A549 (cell line): ENCODE measurements at regions not wholly inside any gene's neighbourhood (a gene's known extent, or its start where the extent isn't known, plus 50 kb on each side); places are given as distances from the start of the nearest gene placed in this dataset.

Experiments
- ATAC-seq, 2 experiments: fragments of 200-7000 bp in 1 of 2; fragments of >200 bp in 1 of 2; cut with Nextera tagmentation in 1 of 2; cut with Tn5 transposase in 1 of 2; 3 replicates each; pipeline versions ENCODE4 v1.8.0 to v1.9.1; 2018 to 2020; ENCODE audit warnings: mild to moderate bottlenecking in 1 of 2, moderate library complexity in 1 of 2
- CTCF ChIA-PET: fragments of 300-600 bp; sonication (Branson Sonifier 250); formaldehyde crosslinking; extraction: SDS; loops from one replicate; lab custom pipeline; 2021; ENCODE audit warnings: antibody characterized with exemption, inconsistent platforms; lab: Yijun Ruan, JAX
- POLR2A ChIA-PET: fragments of 350-600 bp; formaldehyde crosslinking; extraction: SDS; loops from one replicate; lab custom pipeline; 2021; ENCODE audit warnings: antibody characterized with exemption, inconsistent platforms; lab: Yijun Ruan, JAX
- DNase-seq, 2 experiments: peaks; one replicate each; pipeline versions ENCODE4 v3.0.0 to v3.0.0-alpha.2; 2011 to 2016; ENCODE audit warnings: low read depth in 1 of 2, low spot score in 1 of 2
- FAIRE-seq: peaks from 2 replicates; lab custom pipeline; 2011; peaks lifted over from hg19 to GRCh38; lab: Jason Lieb, UNC
- H3K27ac ChIP-seq, 2 experiments: fragments of >200 bp; sonication (Bioruptor Twin); formaldehyde crosslinking; 3 replicates each; pipeline ENCODE4 v1.5.1; 2016 to 2017
- H3K4me1 ChIP-seq: fragments of >200 bp; sonication (Bioruptor Twin); formaldehyde crosslinking; 3 replicates; pipeline ENCODE4 v1.6.1; 2016
- H3K4me2 ChIP-seq: fragments of >200 bp; sonication (Bioruptor Twin); formaldehyde crosslinking; 3 replicates; pipeline ENCODE4 v1.6.1; 2016
- H3K4me3 ChIP-seq: fragments of >200 bp; sonication (Bioruptor Twin); formaldehyde crosslinking; 3 replicates; pipeline ENCODE4 v1.5.1; 2016
- H3K9me3 ChIP-seq: fragments of >200 bp; sonication (Bioruptor Twin); formaldehyde crosslinking; 3 replicates; pipeline ENCODE4 v1.6.1; 2016
- ATOH8 ChIP-seq: fragments of 250-450 bp; sonication (Bioruptor Pico); IDR thresholded peaks from 2 replicates; pipeline ENCODE4 v1.5.0; 2020; ENCODE audit warnings: low read depth, mild to moderate bottlenecking, moderate library complexity
- CHD2 ChIP-seq: fragments of 150-350 bp; IDR thresholded peaks from 2 replicates; pipeline ENCODE4 v1.6.1; 2014; ENCODE audit warnings: low read length; ENCODE audit not compliant: partially characterized antibody
- CHD4 ChIP-seq: fragments of 200-600 bp; sonication (generic); IDR thresholded peaks from 2 replicates; pipeline ENCODE4 v1.6.1; 2016; ENCODE audit warnings: antibody characterized with exemption, mild to moderate bottlenecking, borderline replicate concordance
- CTCF ChIP-seq: fragments of >200 bp; sonication (Bioruptor Twin); formaldehyde crosslinking; IDR thresholded peaks from 3 replicates; pipeline ENCODE4 v1.5.1; 2016
- E2F6 ChIP-seq: IDR thresholded peaks from 2 replicates; pipeline ENCODE4 v1.6.1; 2012; ENCODE audit warnings: low read depth, borderline replicate concordance
- EHF ChIP-seq: fragments of 250-450 bp; sonication (Bioruptor Pico); IDR thresholded peaks from 2 replicates; pipeline ENCODE4 v1.5.0; 2020; ENCODE audit warnings: mild to moderate bottlenecking
- ELK1 ChIP-seq: fragments of 150-350 bp; IDR thresholded peaks from 2 replicates; pipeline ENCODE4 v1.6.1; 2014; ENCODE audit warnings: low read depth, mild to moderate bottlenecking, low read length
- ESRRA ChIP-seq: fragments of 150-350 bp; IDR thresholded peaks from 2 replicates; pipeline ENCODE4 v1.6.1; 2014; ENCODE audit warnings: mild to moderate bottlenecking, low read length, borderline replicate concordance
- FOSL2 ChIP-seq, 2 experiments: fragments of 450-650 bp in 1 of 2; fragments of >200 bp in 1 of 2; sonication (Bioruptor Twin) in 1 of 2; formaldehyde crosslinking; IDR thresholded peaks; 2 replicates each; pipeline versions ENCODE4 v1.5.0 to v1.6.1; 2016 to 2020; ENCODE audit warnings: mild to moderate bottlenecking in 1 of 2, moderate library complexity in 1 of 2
- FOXS1 ChIP-seq: fragments of 250-450 bp; sonication (Bioruptor Pico); IDR thresholded peaks from 2 replicates; pipeline ENCODE4 v1.5.0; 2020; ENCODE audit warnings: mild to moderate bottlenecking, moderate library complexity
- HDAC2 ChIP-seq: fragments of 200-600 bp; sonication (generic); IDR thresholded peaks from 2 replicates; pipeline ENCODE4 v1.6.1; 2016
- HES2 ChIP-seq: fragments of >200 bp; sonication (Bioruptor Twin); formaldehyde crosslinking; IDR thresholded peaks from 2 replicates; pipeline ENCODE4 v1.6.1; 2016
- HOXB5 ChIP-seq: fragments of 250-450 bp; sonication (Bioruptor Pico); IDR thresholded peaks from 2 replicates; pipeline ENCODE4 v1.5.0; 2020; ENCODE audit warnings: mild to moderate bottlenecking, moderate library complexity
- JUNB ChIP-seq: fragments of >200 bp; sonication (Bioruptor Twin); formaldehyde crosslinking; IDR thresholded peaks from 2 replicates; pipeline ENCODE4 v1.6.1; 2016
- KDM5A ChIP-seq: fragments of 200-600 bp; sonication (generic); IDR thresholded peaks from 2 replicates; pipeline ENCODE4 v1.6.1; 2016; ENCODE audit warnings: antibody characterized with exemption, mild to moderate bottlenecking
- MAFK ChIP-seq: fragments of 450-650 bp; IDR thresholded peaks from 2 replicates; pipeline ENCODE4 v1.6.1; 2014; ENCODE audit not compliant: partially characterized antibody
- MAZ ChIP-seq: fragments of 150-350 bp; IDR thresholded peaks from 2 replicates; pipeline ENCODE4 v1.6.1; 2014; ENCODE audit warnings: antibody characterized with exemption, low read depth, low read length, borderline replicate concordance
- POLR2AphosphoS2 ChIP-seq: conservative IDR thresholded peaks from 2 replicates; pipeline ENCODE4 v1.6.1; 2012; ENCODE audit warnings: low read length, improper control_type of control experiment, inconsistent platforms
- RAD21 ChIP-seq, 2 experiments: fragments of >200 bp in 1 of 2; sonication (Bioruptor Twin) in 1 of 2; formaldehyde crosslinking in 1 of 2; IDR thresholded peaks in 1 of 2; conservative IDR thresholded peaks in 1 of 2; 2 replicates in 1 of 2; 3 replicates in 1 of 2; pipeline ENCODE4 v1.6.1; 2012 to 2018; ENCODE audit warnings: inconsistent platforms in 1 of 2
- RARB ChIP-seq: fragments of 250-450 bp; sonication (Bioruptor Pico); IDR thresholded peaks from 2 replicates; pipeline ENCODE4 v1.8.0; 2021; ENCODE audit warnings: mild to moderate bottlenecking, moderate library complexity
- REST ChIP-seq: fragments of 200-600 bp; sonication (generic); IDR thresholded peaks from 2 replicates; pipeline ENCODE4 v1.6.1; 2016; ENCODE audit warnings: antibody characterized with exemption, mild to moderate bottlenecking, moderate library complexity
- RFX5 ChIP-seq: fragments of 450-650 bp; IDR thresholded peaks from 2 replicates; pipeline ENCODE4 v1.7.1; 2014; ENCODE audit warnings: antibody characterized with exemption, mild to moderate bottlenecking, moderate library complexity
- SMC3 ChIP-seq: fragments of >200 bp; sonication (Bioruptor Twin); formaldehyde crosslinking; IDR thresholded peaks from 3 replicates; pipeline ENCODE4 v1.6.1; 2018; ENCODE audit warnings: inconsistent platforms
- USF2 ChIP-seq: fragments of 450-650 bp; IDR thresholded peaks from 2 replicates; pipeline ENCODE4 v1.6.1; 2014; ENCODE audit warnings: antibody characterized with exemption
- ZC3H11A ChIP-seq: fragments of 450-650 bp; IDR thresholded peaks from 2 replicates; pipeline ENCODE4 v1.6.1; 2014; ENCODE audit warnings: antibody characterized with exemption, mild to moderate bottlenecking
- ZFP36 ChIP-seq: fragments of 450-650 bp; IDR thresholded peaks from 2 replicates; pipeline ENCODE4 v1.6.1; 2014; ENCODE audit warnings: borderline replicate concordance; ENCODE audit not compliant: partially characterized antibody
- ZSCAN20 ChIP-seq: fragments of 250-450 bp; sonication (Bioruptor Pico); IDR thresholded peaks from 2 replicates; pipeline ENCODE4 v1.8.0; 2022; ENCODE audit warnings: mild to moderate bottlenecking, moderate library complexity
- WGBS: methylation state at CpG from one replicate; pipeline ENCODE4 v1.1.6; 2017; ENCODE audit errors: missing lambda C conversion rate; 5-methylcytosine and 5-hydroxymethylcytosine counted together

- ChIA-PET POLR2A (no interaction called here), CTCF (no interaction called here)
- FAIRE-seq = no peak
- no peak for ATAC-seq
- no peak overlapping the region for H3K4me3 ChIP-seq
- WGBS = 26% methylated on average over 3 of the region's 3 CpGs
- H3K9me3 ChIP-seq = no peaks in the 10 kb centered on the region
- no peak for DNase-seq
- no peaks in the 10 kb centered on the region for H3K4me1 ChIP-seq
- no peak overlapping the region for H3K27ac ChIP-seq
- H3K4me2 ChIP-seq = no peak overlapping the region
- no peak for TF ChIP-seq ZSCAN20 (CRISPR knock-in tag)
- no peak for TF ChIP-seq RARB (CRISPR knock-in tag)
- no peak for TF ChIP-seq ELK1
- TF ChIP-seq MAFK = no peak
- no peak for TF ChIP-seq POLR2AphosphoS2
- no peak for TF ChIP-seq E2F6
- no peak for TF ChIP-seq ESRRA
- TF ChIP-seq ZC3H11A = no peak
- TF ChIP-seq KDM5A = no peak
- TF ChIP-seq FOSL2 (IDR thresholded peaks at IDR 0.05) = no peak
- no peak for TF ChIP-seq FOSL2 (CRISPR knock-in tag; IDR thresholded peaks at IDR 0.05)
- TF ChIP-seq SMC3 = no peak
- no peak for TF ChIP-seq RAD21 (conservative IDR thresholded peaks at IDR 0.05 in 1 of 2, IDR thresholded peaks at IDR 0.05 in 1 of 2)
Observed at GRCh38 chr13:74629985-74630384, 495.8 kb upstream of the KLF12 start.

GRCh38 chr13:74625541-74625940 lies 491.3 kb upstream of the KLF12 start:
- FAIRE-seq (no peak), ATAC-seq (no peak)
- no peak for TF ChIP-seq JUNB
- TF ChIP-seq RFX5 = no peak
- no peak for TF ChIP-seq ATOH8 (CRISPR knock-in tag)
- TF ChIP-seq CHD4 = no peak
- no peak for TF ChIP-seq MAZ
- no peak for TF ChIP-seq EHF (CRISPR knock-in tag)
- no peak for TF ChIP-seq CHD2
- no peak for TF ChIP-seq FOXS1 (CRISPR knock-in tag)
- TF ChIP-seq FOSL2 (IDR thresholded peaks at IDR 0.05) = no peak
- TF ChIP-seq FOSL2 (CRISPR knock-in tag; IDR thresholded peaks at IDR 0.05) = no peak
- TF ChIP-seq REST = no peak
- TF ChIP-seq HDAC2 = no peak
- no peak for TF ChIP-seq KDM5A
- TF ChIP-seq CTCF = no peak
- no peak for TF ChIP-seq HES2
- TF ChIP-seq MAFK = no peak
- no peak for TF ChIP-seq ZFP36
- TF ChIP-seq HOXB5 (CRISPR knock-in tag) = no peak
- TF ChIP-seq USF2 = no peak
- TF ChIP-seq SMC3 = no peak
- TF ChIP-seq, all 56 proteins: peak for 0
- Histone ChIP-seq H3K4me1 (no peaks in the 10 kb centered on the region), H3K4me2 (no peak overlapping the region), H3K4me3 (no peak overlapping the region), H3K27ac (no peak overlapping the region), H3K9me3 (no peaks in the 10 kb centered on the region)
- CTCF ChIA-PET = interaction anchor here (1.4 kb wide), 1 partner anchor 18 kb away, joined by 3 read pairs; no protein-coding TSS in a partner anchor
- WGBS = 28% methylated on average over 1 of the region's 1 CpG
- no peak for DNase-seq
- POLR2A ChIA-PET = no interaction called here
